ENCODE measurements at regions not wholly inside any gene's neighbourhood (a gene's known extent, or its start where the extent isn't known, plus 50 kb on each side); places are given as distances from the start of the nearest gene placed in this dataset.

DNA sequence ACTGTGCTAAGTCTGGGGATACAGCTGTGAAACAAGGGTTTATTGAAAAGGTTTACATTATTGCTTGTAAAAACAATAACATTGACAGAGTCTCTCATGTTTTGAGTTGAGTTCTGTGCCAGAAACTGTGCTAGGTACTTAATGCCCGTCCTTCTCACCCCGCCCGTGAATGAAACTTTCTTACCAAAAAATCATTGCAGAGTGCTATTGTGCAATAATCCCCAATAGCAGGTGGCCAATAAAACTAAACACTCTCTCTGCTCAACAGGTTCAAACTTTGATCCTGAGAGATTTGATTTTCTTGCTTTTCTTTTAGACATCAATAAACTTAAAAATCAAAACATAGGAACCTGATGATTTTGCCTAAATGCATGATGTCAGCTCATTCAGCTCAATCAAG is 441.6 kb downstream of the HAPSTR1 start:
- Histone ChIP-seq H3K4me2 (ENCODE audit: low read length) (no peak overlapping the region), H3K36me3 (ENCODE audit: insufficient read depth, low read length) (no peaks in the 10 kb centered on the region), H3K27ac (ENCODE audit: low read depth, low read length, poor library complexity, severe bottlenecking) (no peak overlapping the region), H3K9ac (ENCODE audit: low read length) (no peak overlapping the region), H3K27me3 (ENCODE audit: insufficient read depth, low read length) (no peaks in the 10 kb centered on the region), H4K20me1 (ENCODE audit: insufficient read depth, low read length) (no peaks in the 10 kb centered on the region), H3K9me2 (ENCODE audit: low read depth, low read length) (no peaks in the 10 kb centered on the region), H3K79me2 (ENCODE audit: insufficient read depth, low read length) (no peaks in the 10 kb centered on the region), H3K4me3 (ENCODE audit: low read depth, low read length, poor library complexity, severe bottlenecking) (no peak overlapping the region), H3K9me3 (ENCODE audit: low read length) (no peaks in the 10 kb centered on the region), H3K4me1 (ENCODE audit: insufficient read depth, low read length, severe bottlenecking) (no peaks in the 10 kb centered on the region), H3F3A (ENCODE audit: insufficient read depth, low read length) (no peaks in the 10 kb centered on the region), H2AFZ (ENCODE audit: low read length) (no peak overlapping the region)
- TF ChIP-seq EZH2 (IDR thresholded peaks at IDR 0.05; ENCODE audit: borderline replicate concordance, low read length) = no peak
- no peak for TF ChIP-seq CTCF (IDR thresholded peaks at IDR 0.05; ENCODE audit: low read length)

- no peaks in the 10 kb centered on the region for H4K20me1 ChIP-seq (ENCODE audit: insufficient read depth, low read length)
- no peak overlapping the region for H3K9ac ChIP-seq (ENCODE audit: low read length)
- H3K9me3 ChIP-seq (ENCODE audit: low read length) = no peaks in the 10 kb centered on the region
- no peaks in the 10 kb centered on the region for H3F3A ChIP-seq (ENCODE audit: insufficient read depth, low read length)
- H3K79me2 ChIP-seq (ENCODE audit: insufficient read depth, low read length) = no peaks in the 10 kb centered on the region
- no peaks in the 10 kb centered on the region for H3K36me3 ChIP-seq (ENCODE audit: insufficient read depth, low read length)
- no peak overlapping the region for H3K4me2 ChIP-seq (ENCODE audit: low read length)
- H3K27me3 ChIP-seq (ENCODE audit: insufficient read depth, low read length) = no peaks in the 10 kb centered on the region
- no peaks in the 10 kb centered on the region for H3K4me1 ChIP-seq (ENCODE audit: insufficient read depth, low read length, severe bottlenecking)
- H2AFZ ChIP-seq (ENCODE audit: low read length) = no peak overlapping the region
- no peak for TF ChIP-seq EZH2 (IDR thresholded peaks at IDR 0.05; ENCODE audit: borderline replicate concordance, low read length)
- no peak for TF ChIP-seq CTCF (IDR thresholded peaks at IDR 0.05; ENCODE audit: low read length)
- H3K9me2 ChIP-seq (ENCODE audit: low read depth, low read length) = no peaks in the 10 kb centered on the region
- H3K27ac ChIP-seq (ENCODE audit: low read depth, low read length, poor library complexity, severe bottlenecking) = no peak overlapping the region
- H3K4me3 ChIP-seq (ENCODE audit: low read depth, low read length, poor library complexity, severe bottlenecking) = no peak overlapping the region
Measured at GRCh38 chr16:9534759-9535158, 443.3 kb downstream of the HAPSTR1 start.

GRCh38 chr16:9536905-9537304 is 445.5 kb downstream of the HAPSTR1 start:
- Histone ChIP-seq H3K9me3 (ENCODE audit: low read length) (no peaks in the 10 kb centered on the region), H3K36me3 (ENCODE audit: insufficient read depth, low read length) (no peaks in the 10 kb centered on the region), H2AFZ (ENCODE audit: low read length) (no peak overlapping the region), H3K9ac (ENCODE audit: low read length) (no peak overlapping the region), H3F3A (ENCODE audit: insufficient read depth, low read length) (no peaks in the 10 kb centered on the region), H3K9me2 (ENCODE audit: low read depth, low read length) (no peaks in the 10 kb centered on the region), H4K20me1 (ENCODE audit: insufficient read depth, low read length) (no peaks in the 10 kb centered on the region), H3K4me1 (ENCODE audit: insufficient read depth, low read length, severe bottlenecking) (no peaks in the 10 kb centered on the region), H3K79me2 (ENCODE audit: insufficient read depth, low read length) (no peaks in the 10 kb centered on the region), H3K27ac (ENCODE audit: low read depth, low read length, poor library complexity, severe bottlenecking) (no peak overlapping the region), H3K4me2 (ENCODE audit: low read length) (no peak overlapping the region), H3K4me3 (ENCODE audit: low read depth, low read length, poor library complexity, severe bottlenecking) (no peak overlapping the region), H3K27me3 (ENCODE audit: insufficient read depth, low read length) (no peaks in the 10 kb centered on the region)
- TF ChIP-seq CTCF (IDR thresholded peaks at IDR 0.05; ENCODE audit: low read length) (no peak), EZH2 (IDR thresholded peaks at IDR 0.05; ENCODE audit: borderline replicate concordance, low read length) (no peak)

Data from OCI-LY1 (cell line).